ENCODE measurements at regions not wholly inside any gene's neighbourhood (a gene's known extent, or its start where the extent isn't known, plus 50 kb on each side); places are given as distances from the start of the nearest gene placed in this dataset.

GRCh38 chr10:6877722-6878392, 297.8 kb upstream of the PRKCQ start:
- ChIA-PET CTCF (interaction anchor here (0.5 to 2.0 kb wide), 13 partner anchors 9 to 534 kb away, joined by 3 to 10 read pairs (median 4); partner anchors contain the start of gene SFMBT2), POLR2A (no interaction called here)
- H3K9me3 Mint-ChIP-seq: no peaks in the 10 kb centered on the region
- peak; percentile 89 for ATAC-seq
- peaks cover 45% of the 10 kb centered on the region for H3K4me1 Mint-ChIP-seq
- no peaks in the 10 kb centered on the region for H3K27me3 Mint-ChIP-seq (ENCODE audit: low read depth)
- H3K36me3 Mint-ChIP-seq: no peaks in the 10 kb centered on the region
- peak; percentile 42 for DNase-seq (ENCODE audit: low spot score)
- no peak for TF ChIP-seq ZSCAN18 (CRISPR knock-in tag; IDR thresholded peaks at IDR 0.05)
- TF ChIP-seq EMX1 (CRISPR knock-in tag; IDR thresholded peaks at IDR 0.05): no peak
- TF ChIP-seq ZNF219 (CRISPR knock-in tag; IDR thresholded peaks at IDR 0.05; ENCODE audit: borderline replicate concordance): no peak
- no peak for TF ChIP-seq ZNF263 (CRISPR knock-in tag; IDR thresholded peaks at IDR 0.05; ENCODE audit: low read depth)
- TF ChIP-seq NFATC4 (CRISPR knock-in tag; IDR thresholded peaks at IDR 0.05): no peak
- TF ChIP-seq KAT7 (CRISPR knock-in tag; IDR thresholded peaks at IDR 0.05; ENCODE audit: borderline replicate concordance): no peak
- TF ChIP-seq MAX (CRISPR knock-in tag; IDR thresholded peaks at IDR 0.05): no peak
- no peak for TF ChIP-seq ZNF423 (CRISPR knock-in tag; IDR thresholded peaks at IDR 0.05)
- no peak for TF ChIP-seq CBFB (CRISPR knock-in tag; IDR thresholded peaks at IDR 0.05; ENCODE audit: low read depth)
- TF ChIP-seq CREB1 (CRISPR knock-in tag; IDR thresholded peaks at IDR 0.05): no peak
- TF ChIP-seq MYBL2 (CRISPR knock-in tag; IDR thresholded peaks at IDR 0.05): no peak
- no peak for TF ChIP-seq GABPB1 (CRISPR knock-in tag; IDR thresholded peaks at IDR 0.05)
- TF ChIP-seq ZNF671 (CRISPR knock-in tag; IDR thresholded peaks at IDR 0.05): no peak
- TF ChIP-seq TEAD1 (CRISPR knock-in tag; IDR thresholded peaks at IDR 0.05): no peak
- no peak for TF ChIP-seq NFYB (CRISPR knock-in tag; conservative IDR thresholded peaks at IDR 0.05; ENCODE audit: low read depth)
- no peak overlapping the region for H3K4me3 Mint-ChIP-seq
- H3K27ac Mint-ChIP-seq: no peak overlapping the region

- H3K27me3 Mint-ChIP-seq (ENCODE audit: low read depth): no peaks in the 10 kb centered on the region
These were observed 297.3 kb upstream of the PRKCQ start for GRCh38 chr10:6877336-6877721.

More at GRCh38 chr10:6877336-6877721, 297.3 kb upstream of the PRKCQ start:
- CTCF ChIA-PET: interaction anchor here (0.5 to 2.0 kb wide), 13 partner anchors 10 to 534 kb away, joined by 3 to 10 read pairs (median 4); partner anchors contain the start of gene SFMBT2
- Mint-ChIP-seq H3K4me1 (peaks cover 45% of the 10 kb centered on the region), H3K9me3 (no peaks in the 10 kb centered on the region), H3K36me3 (no peaks in the 10 kb centered on the region), H3K27ac (no peak overlapping the region), H3K4me3 (no peak overlapping the region)
- TF ChIP-seq ATF6 (CRISPR knock-in tag; IDR thresholded peaks at IDR 0.05): no peak
- no peak for TF ChIP-seq E2F1 (CRISPR knock-in tag; IDR thresholded peaks at IDR 0.05)
- no peak for TF ChIP-seq HMGA2 (CRISPR knock-in tag; IDR thresholded peaks at IDR 0.05)
- no peak for TF ChIP-seq TEAD1 (CRISPR knock-in tag; IDR thresholded peaks at IDR 0.05)
- TF ChIP-seq ATF3 (CRISPR knock-in tag; conservative IDR thresholded peaks at IDR 0.05): no peak
- no peak for TF ChIP-seq HMGXB4 (CRISPR knock-in tag; IDR thresholded peaks at IDR 0.05)
- no peak for TF ChIP-seq KAT7 (CRISPR knock-in tag; IDR thresholded peaks at IDR 0.05; ENCODE audit: borderline replicate concordance)
- no peak for TF ChIP-seq IRF2 (CRISPR knock-in tag; IDR thresholded peaks at IDR 0.05; ENCODE audit: borderline replicate concordance, low read depth)
- TF ChIP-seq CTCF (IDR thresholded peaks at IDR 0.05): no peak
- no peak for TF ChIP-seq ZNF416 (CRISPR knock-in tag; IDR thresholded peaks at IDR 0.05)
- DNase-seq (ENCODE audit: low spot score): no peak
- ATAC-seq: no peak
- POLR2A ChIA-PET: no interaction called here
